ENCODE measurements at regions not wholly inside any gene's neighbourhood (a gene's known extent, or its start where the extent isn't known, plus 50 kb on each side); places are given as distances from the start of the nearest gene placed in this dataset.
"Not testable (repeated sequence)": the region's sequence is repeated elsewhere in the genome, so short reads cannot be mapped to it uniquely, and the experiment has no call there.

DNA sequence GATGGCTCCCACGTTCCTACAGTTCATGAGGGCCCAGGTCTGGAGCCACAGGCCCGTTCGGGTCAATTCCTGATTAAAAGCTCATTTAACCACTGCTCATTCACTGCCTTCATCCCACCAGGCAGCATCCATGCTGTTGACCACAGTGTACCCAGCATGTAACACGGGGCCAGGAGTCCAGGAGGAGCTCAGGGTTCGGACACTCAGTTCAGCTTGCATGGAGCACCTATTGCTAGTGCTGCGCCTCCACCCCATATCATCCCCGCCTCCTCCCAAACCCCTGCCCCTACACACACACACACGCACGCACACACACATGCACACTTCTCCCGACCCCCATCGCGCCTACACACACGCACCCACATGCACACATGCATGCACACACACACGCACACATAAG is 72.9 kb upstream of the SNTG2 start:
- DNase-seq, result no peak

DNA sequence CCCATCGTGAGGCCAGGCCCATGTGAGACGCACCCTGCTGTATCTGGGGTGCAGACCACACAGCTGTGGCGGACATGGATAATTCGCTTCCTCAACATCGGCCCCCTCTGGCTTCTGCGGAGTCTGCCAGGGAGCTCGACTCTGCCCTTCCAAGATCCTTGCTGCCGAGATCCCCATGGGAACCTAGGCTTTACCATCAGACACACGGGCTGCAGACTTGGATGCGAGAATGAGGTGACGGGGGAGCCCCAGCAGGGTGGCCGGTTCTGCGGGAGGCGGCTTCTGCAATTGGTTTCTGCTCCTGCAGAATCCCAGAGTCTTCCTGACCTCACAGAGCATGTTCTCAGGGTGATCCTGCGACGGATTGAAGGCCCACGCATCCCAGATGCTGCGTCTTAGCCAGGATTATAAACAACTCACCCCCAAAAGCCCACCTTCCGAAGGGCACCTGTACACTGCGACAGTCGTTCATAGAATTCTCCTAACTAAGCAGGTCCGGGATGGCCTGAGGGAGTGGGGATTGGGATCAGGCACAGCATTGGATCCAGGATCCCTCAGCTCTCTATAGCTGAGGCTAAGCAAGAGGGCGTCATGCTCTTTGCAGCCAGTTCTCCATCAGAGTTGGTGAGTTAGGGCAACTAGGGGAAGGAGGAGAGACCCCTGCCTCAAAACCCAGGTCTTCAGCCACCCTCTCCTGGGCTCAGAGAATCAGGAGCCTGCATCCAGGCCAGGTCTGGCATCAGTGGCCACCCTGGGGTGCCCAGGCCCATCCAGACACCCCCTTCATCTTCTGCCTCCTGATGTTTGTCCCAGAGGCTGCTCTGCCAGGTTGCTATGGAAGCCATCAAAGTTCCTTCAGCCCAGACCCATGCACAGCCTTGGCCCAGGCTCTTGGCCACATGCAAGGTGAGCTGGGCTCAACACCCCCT is 74.7 kb upstream of the SNTG2 start:
- no peak for DNase-seq

DNA sequence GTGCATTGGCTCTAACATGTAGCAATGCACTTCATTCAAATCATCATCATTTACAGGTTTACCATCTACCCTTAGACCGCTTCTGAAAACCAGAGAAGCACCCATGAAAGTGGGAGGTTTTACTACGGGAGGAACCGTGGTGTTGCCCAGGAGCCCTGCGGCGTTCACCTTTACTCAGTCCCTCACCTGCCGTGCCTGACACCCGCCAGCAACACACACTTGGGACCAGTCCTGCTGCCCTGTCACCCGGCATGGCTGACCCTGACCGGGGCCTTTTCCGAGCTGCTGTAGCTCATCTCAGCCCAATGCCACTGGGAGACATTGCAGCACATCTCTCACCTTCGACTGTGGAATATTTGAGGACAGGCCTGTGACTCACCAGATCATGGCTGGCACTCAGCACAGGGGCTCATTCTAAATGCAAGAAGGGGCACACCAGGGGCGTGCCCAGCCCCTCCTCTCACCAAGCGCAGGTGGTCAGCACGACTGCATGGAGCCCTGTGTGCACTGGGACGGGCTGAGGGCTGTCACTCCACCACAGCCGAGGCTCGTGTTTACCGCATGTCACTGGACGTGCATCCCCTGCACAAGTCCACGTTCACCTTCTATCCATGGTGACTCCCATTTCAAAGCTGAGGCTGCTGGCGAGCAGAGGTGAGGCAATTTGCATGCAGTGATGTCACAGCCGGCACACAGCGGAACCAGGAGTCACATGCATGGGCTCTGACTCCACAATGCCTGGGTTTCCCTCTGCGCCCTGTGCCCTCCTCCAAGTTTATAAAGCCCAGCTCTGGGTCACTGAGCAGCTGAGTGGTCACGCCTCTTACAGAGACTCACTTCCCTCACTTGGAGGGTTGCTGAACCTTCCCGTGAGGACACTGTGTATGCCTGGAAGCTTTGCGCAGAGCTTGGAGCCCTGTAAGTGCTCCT is 76.7 kb upstream of the SNTG2 start:
- DNase-seq, result no peak

DNA sequence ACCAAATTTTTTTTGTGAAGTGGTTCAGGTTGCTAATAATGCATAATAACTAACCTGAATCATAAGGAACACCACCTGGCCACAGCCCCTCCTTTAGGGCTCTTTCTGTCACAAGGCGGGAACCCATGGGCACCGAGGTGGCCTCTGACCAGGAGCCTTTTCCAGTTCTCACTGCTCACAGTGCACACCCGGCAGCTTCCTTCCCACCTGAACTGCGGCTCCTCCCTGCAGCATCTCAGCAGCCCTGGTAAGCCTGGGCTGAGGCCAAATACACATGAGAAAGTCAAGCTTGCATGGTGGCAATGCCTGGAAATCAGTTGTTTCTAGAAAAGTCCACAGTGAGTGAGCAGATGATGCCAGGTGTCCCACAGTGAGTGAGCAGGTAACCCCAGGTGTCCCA is 77.6 kb upstream of the SNTG2 start:
- no peak for DNase-seq

DNA sequence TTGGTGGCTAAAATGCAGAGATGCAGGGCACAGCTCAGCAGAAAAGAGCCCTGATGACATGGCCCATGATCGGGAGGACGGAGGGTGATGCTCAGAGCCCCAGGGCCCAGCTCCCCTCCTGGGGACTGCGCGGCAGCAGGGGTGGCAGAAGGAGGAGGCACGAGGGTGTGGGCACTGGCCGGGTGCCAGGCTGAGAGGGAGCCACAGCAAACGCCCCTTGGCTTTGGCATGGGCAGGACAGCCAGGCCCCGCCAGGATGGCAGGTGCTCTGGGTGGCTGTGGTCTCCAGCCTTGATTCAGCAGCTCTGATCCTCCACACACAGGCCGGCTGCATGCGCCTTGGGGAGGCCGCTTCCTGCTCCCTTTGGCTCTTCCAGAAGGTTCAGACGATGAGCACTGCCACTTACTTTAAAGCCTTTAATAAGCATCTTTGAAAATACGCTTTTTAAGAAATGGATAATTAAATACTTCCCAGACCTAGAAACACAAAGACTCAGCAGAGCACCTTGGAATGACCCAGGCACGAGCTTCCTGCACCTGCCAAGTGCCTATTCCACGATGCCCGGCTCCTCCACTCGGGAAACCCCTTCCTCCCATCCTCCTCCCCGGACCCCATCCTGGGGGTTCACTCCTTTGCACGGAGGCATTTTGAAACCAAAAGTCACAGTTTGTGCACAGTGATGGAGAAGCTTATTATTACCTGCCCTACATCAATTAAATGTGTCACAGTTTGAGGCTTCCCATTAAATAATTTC is 78.5 kb upstream of the SNTG2 start:
- no peak for DNase-seq

DNA sequence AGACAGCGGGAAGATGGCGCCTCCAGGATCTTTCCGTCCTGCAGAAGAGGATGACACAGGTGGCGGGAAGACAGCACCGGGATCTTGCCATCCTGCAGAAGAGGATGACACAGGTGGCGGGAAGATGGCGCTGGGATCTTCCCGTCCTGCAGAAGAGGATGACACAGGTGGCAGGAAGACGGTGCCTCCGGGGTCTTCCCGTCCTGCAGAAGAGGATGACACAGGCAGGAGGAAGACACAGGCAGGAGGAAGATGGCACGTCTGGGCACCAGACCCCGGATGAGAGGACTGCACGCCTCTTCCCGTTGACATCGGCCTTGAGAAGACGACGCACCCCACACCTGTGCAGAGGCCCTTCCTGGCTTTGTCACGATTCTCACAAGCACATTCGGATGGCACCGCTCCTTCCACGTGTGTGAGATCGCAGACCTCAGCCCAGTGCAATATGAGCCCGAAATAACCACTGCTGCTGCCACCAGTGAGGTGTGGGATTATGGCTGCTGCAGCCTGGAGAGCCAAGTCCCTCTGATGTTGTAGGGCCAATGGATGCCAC is 79.4 kb upstream of the SNTG2 start:
- DNase-seq, result no peak

DNA sequence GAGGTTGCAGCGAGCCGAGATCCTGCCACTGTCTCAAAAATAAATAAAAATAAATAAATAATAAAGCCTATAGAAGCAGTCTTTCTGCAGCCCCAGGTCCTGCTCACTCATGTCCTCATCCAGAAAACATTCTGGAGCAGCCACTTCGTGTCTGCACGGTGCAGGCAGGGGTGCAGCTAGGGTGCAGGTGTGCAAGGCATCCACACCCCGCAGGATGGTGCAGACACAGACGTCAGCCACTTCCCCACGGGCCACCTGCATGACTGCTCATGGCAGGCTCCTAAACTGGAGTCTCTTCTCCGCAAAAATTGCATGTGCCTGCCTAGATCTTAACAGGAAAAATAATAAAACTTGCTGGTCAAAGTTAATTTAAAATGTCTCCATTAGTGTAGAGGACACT is 80.2 kb upstream of the SNTG2 start:
- no peak for DNase-seq

DNA sequence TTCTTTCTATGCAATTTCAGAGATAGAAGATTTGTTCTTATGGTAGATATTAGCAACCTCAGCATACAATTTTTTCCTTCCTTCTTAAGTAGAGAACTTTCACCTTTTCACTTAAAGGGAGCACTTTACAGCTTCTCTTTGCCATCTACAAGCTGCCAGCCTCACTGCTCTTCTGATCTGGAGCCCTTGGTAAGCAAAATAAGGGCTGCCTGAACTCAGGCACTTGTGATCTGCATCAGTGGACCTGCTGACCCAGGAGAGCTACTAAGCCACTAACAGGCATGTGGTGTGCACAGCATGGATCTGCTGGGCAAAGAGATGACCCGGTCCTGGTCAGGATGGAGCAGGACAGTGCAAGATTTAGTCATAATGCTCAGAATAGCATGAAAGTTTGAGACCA is 80.8 kb upstream of the SNTG2 start:
- DNase-seq, result no peak

DNA sequence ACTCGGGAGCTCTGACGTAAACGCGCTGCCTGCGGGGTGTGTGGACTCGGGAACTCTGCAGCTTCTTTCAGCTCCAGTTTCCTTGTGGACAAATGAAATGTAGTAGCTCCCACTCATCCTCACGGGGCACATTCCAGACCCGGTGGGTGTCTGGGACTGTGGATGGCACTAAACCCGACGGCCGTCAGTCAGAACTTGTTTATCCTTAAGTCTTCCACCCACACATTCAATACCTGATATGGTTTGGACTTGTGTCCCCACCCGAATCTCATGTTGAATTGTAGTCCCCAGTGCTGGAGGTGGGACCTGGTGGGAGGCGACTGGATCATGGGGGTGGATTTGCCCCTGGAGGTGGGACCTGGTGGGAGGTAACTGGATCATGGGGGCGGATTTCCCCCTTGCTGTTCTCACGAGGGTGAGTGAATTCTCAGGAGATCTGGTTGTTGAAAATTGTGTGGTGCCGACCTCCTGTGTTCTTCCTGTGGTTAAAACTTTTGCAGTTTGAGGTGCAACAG is 81.2 kb upstream of the SNTG2 start:
- DNase-seq, result no peak

DNA sequence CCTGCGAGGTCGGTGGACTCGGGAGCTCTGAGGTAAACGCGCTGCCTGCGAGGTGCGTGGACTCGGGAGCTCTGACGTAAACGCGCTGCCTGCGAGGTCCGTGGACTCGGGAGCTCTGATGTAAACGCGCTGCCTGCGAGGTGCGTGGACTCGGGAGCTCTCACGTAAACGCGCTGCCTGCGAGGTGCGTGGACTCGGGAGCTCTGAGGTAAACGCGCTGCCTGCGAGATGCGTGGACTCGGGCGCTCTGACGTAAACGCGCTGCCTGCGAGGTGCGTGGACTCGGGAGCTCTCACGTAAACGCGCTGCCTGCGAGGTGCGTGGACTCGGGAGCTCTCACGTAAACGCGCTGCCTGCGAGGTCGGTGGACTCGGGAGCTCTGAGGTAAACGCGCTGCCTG is 81.8 kb upstream of the SNTG2 start:
- not testable (repeated sequence) for DNase-seq

DNA sequence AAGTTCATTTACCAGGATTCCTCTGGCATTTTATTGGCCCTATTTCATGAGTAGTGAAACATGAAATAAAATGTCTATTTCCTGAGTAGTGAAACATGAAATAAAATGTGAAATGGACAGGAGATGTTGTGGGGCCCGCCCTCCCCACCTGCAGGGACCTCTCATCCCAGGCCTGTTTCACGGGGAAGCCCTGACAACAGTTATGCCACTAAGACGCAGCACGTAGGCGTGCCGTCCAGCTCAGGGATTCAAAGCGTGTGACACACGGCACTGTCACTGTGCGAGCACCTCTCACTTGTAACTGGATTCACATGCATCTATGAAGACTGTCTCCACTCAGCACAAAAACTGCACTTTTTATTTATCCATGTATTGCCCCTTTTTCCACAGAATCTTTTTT is 83.4 kb upstream of the SNTG2 start:
- DNase-seq, result no peak

DNA sequence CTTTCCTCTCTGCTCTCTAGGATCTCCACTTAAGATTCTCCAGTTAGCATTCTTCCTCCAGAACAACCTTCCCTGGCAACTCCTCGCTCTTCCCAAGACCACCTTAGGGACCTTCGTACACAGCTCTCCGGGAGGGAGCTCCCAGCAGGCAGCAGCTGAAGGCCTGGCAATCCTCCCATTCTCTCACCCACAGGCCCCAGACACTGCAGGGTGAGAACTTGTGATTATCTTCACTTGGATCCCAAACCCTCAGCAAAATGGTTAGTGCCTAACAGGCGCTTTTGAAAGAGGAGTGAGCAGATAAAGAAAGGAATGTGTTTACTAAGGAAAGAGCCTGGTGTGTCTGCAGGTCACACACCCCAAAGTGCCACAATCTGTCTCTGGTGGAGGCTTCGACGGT is 83.8 kb upstream of the SNTG2 start:
- DNase-seq, result no peak

DNA sequence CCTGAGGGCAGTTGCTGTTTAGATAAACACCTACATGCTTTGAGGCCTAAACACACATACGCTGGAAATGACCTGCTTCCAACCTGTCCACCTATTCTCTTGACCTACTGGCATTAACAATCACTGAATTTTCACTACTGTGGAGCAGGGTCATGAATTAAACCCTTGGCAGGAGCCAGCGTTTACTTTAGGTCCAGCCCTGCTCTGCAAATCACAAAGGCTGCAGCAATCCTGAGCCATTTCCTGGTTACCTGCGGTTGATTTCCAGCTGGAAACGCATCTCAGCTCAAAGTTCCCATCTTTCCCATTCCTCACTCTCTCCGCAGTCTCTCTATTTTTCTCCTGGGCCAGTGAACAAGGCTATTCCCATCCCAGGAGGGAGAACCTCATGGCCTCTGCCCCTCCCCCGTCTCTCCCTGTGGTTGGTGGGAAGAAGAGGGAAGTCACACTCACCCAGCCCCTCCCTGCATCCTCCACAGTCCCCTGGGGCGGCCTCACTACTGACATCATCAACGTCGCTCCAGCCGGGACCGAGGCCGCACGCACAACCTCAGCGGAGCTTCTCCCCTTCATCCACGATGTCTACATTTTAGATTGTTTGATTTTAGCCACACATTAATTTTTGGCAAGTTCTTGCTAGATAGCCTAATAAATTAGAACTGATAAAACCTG is 84.5 kb upstream of the SNTG2 start:
- DNase-seq, result no peak

DNA sequence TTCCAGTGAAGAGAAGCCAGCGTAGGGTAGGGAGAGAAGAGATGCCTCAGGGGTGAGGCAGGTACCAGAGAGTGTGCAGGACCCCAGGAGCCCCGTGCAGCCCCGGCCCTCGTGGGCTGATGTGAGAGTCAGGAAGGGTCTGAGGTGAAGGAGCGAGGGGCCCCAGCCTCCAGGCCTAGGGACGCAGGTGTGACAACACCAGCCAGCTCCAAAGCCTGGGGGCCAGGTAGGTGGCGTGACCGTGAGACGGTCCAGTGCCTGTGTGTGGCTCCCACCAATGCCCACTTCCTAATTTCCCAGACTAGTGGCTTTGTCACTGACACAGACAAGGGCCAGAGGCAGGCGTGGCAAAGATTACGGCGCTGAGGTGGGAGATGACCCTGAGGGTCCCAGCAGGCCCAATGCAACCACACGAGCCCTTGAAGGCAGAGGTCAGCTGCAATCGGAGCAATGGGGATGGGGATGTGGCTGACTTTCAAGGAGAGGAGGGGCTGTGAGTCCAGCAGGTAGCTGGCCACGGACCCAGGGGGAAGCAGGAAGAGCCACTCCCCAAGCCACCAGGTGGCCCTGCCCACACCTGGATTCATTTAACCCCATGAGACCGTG is 86.0 kb upstream of the SNTG2 start:
- DNase-seq, result no peak

DNA sequence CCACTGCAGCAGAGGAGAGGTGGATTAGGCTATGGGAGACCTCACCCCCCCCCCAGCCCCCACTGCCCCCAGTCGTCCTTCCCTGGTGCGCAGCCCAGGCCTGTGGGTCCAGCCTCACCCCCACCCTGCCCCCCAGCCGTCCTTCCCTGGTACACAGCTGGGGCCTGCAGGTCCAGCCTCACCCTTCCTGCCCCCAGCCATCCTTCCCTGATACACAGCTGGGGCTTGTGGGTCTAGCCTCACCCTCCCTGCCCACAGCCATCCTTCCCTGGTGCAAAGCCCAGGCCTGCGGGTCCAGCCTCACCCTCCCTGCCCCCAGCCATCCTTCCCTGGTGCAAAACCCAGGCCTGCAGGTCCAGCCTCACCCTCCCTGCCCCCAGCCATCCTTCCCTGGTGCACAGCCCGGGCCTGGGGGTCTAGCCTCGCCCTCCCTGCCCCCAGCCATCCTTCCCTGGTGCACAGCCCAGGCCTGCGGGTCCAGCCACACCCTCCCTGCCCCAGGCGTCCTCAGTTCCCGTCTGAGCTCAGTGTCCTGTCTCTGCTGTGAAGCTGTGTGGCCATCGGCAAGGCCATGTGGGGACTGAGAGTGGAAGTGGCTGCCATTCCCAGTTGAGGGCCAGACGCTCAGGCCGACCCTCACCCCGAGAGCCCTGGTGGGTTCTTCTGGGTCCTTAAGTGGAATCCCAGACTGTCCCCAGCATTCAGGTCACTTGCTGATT is 86.8 kb upstream of the SNTG2 start:
- DNase-seq, result no peak

DNA sequence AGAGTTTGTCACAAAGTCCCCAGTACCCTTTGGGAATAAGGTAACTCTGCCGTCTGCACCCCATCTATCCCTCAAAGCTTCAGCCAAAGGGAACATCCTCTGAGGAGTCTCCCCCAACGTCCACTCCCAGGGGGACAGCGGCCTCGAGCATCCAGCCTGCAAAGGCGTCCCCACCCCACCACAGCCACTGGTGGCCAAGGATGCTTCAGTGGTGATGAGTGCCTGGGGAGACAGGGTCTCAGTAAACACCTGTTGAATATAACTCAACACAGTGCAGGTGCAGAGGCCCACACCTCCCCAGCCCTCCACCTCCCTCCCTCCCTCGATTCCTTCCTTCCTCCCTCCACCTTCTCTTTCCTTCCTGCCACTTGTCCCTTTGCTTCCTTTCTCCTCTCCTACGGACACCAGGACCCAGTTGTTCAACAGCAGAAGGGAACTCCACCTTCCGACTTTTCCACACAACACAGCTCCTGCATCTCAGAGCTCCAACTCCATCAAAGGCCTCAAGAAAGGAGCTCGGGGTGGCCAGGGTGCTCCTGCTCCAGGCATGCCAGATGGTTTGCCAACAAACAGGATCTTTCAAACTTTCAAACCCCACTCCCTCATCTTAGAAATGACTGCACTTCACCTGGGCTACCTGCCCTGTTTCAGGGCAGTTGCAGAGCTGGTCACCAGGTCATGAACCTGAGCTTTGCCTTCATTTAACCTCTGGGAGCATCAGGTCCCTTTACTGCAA is 87.8 kb upstream of the SNTG2 start:
- DNase-seq, result no peak

DNA sequence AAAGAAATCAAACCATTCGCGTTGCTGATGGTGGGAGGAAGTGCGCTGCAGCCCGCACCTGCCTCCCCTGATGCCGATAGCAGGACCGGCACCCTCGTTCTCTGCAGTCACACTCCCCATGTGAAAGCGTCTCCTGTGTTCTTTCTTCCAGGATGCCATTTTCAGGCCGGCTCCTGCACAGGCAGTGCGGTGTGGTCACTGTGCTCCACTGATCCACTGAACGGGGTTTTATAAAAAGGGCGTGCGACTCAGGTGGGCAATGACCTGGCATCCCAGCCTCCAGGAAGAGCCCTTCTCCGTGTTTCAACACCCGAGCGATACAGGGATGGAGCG is 88.3 kb upstream of the SNTG2 start:
- DNase-seq, result no peak

DNA sequence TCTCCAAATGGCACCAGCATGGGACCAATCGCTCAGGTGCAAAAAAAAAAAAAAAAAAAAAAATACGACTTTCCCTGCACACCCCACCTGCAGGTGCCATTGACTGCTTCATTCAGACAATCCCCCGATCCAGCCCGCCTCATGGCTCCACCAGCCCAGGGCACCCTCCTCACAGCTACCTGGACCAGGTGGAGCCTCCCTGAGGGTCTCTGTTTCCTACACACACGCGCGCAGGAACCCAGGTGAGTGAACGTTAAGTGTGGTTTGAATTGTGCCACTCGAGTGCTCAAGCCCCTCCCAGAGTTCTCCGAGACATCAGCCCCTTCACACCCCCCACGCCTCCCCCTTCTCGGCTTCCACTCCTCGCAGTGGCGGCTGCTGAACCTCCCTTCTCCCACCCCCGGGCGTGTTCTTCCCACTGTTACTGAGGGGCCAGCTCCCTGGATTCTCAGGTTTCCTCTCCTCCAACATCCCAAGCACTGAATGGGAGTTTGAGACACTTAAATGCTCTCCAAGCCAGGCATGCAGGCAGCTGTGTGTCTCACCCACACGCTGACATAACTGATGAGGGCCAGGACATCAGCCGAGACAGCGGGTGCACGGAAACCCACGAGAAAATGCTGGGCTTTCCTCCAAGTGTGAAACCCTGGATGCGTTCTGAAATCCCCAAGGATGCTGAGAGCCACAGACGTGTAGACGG is 88.8 kb upstream of the SNTG2 start:
- no peak for DNase-seq

DNA sequence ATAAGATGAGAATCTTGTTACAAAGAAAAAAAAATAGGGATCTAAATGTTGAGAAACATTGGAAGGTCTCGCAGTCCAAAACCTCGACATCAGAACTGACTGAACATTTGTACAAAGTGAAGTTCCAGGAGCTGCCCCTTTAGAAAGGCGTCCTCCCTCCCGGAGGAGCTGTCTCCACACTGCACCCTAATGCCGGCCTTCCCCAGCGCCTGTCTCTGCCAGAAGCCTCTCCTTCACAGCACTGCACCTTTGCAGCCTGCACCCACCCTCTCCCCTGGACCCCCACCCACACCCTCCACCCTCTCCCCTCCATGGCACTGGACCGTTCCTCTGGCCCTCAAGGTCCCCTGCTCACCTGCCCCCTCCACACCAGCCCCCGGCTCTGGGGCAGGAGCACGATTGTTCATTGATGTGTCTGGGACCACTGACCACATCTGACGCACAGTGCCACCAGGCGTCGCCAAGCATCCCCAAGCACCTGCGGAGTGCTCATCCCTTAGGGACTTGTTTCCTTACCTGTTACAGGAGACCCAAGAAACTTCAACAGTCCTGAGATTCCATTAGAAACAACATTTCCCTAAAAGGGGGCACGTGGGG is 90.3 kb upstream of the SNTG2 start:
- DNase-seq, result peak; percentile 28

All from DMS53 (cell line).